ENCODE measurements at regions not wholly inside any gene's neighbourhood (a gene's known extent, or its start where the extent isn't known, plus 50 kb on each side); places are given as distances from the start of the nearest gene placed in this dataset.
A peak's percentile ranks its signal among the peaks of the same experiment; 100 is the strongest.

- Histone ChIP-seq H4K20me1 (ENCODE audit: insufficient read depth) (no peaks in the 10 kb centered on the region), H3K4me2 (no peak overlapping the region), H3K9me2 (ENCODE audit: insufficient read depth) (no peaks in the 10 kb centered on the region), H3F3A (ENCODE audit: insufficient read depth, low read depth) (peaks cover 8% of the 10 kb centered on the region; the same call in 1 of the 2 replicates), H3K79me2 (ENCODE audit: low read depth) (no peaks in the 10 kb centered on the region), H3K4me1 (replicated peaks; ENCODE audit: insufficient read depth) (peaks cover 13% of the 10 kb centered on the region), H3K4me3 (no peak overlapping the region), H3K27me3 (ENCODE audit: insufficient read depth, low read depth) (no peaks in the 10 kb centered on the region), H3K27ac (no peak overlapping the region), H3K36me3 (ENCODE audit: low read depth) (no peaks in the 10 kb centered on the region), H3K9me3 (ENCODE audit: insufficient read depth, low read depth) (0 out of 2 replicates have a peak, but pooled peaks cover 3% of the 10 kb centered on the region), H2AFZ (no peak overlapping the region)
- ChIA-PET POLR2A (ENCODE audit: unreplicated experiment) (no interaction called here), CTCF (no interaction called here)
- no peak for DNase-seq
- intact Hi-C loops (cut with micrococcal nuclease; ENCODE audit: unreplicated experiment), result loop anchor here (5.0 kb wide), 1 partner anchor 164 kb away; no protein-coding TSS in a partner anchor
- no peak for TF ChIP-seq EZH2 (IDR thresholded peaks at IDR 0.05; ENCODE audit: low read depth)
- TF ChIP-seq CTCF (conservative IDR thresholded peaks at IDR 0.05), result no peak
- BruUV-seq (replicated peaks), result no TSS peak
These were observed 315.5 kb upstream of the CAMK1G start for GRCh38 chr1:209267968-209268367.

- intact Hi-C loops (cut with micrococcal nuclease; ENCODE audit: unreplicated experiment), result loop anchor here (5.0 kb wide), 1 partner anchor 164 kb away; no protein-coding TSS in a partner anchor
These were observed 315.0 kb upstream of the CAMK1G start for GRCh38 chr1:209268479-209268878.

GRCh38 chr1:209276321-209276720, 307.2 kb upstream of the CAMK1G start:
- Histone ChIP-seq H2AFZ (peak overlapping the region; percentile 55; the same call in 1 of the 2 replicates), H3K9me3 (ENCODE audit: insufficient read depth, low read depth) (peaks cover 5% of the 10 kb centered on the region; the same call in 1 of the 2 replicates), H3K4me3 (no peak overlapping the region), H3K4me1 (replicated peaks; ENCODE audit: insufficient read depth) (0 out of 2 replicates have a peak, but pooled peaks cover 6% of the 10 kb centered on the region), H4K20me1 (ENCODE audit: insufficient read depth) (no peaks in the 10 kb centered on the region), H3K79me2 (ENCODE audit: low read depth) (no peaks in the 10 kb centered on the region), H3K27ac (no peak overlapping the region), H3K27me3 (ENCODE audit: insufficient read depth, low read depth) (no peaks in the 10 kb centered on the region), H3K9me2 (ENCODE audit: insufficient read depth) (no peaks in the 10 kb centered on the region), H3F3A (ENCODE audit: insufficient read depth, low read depth) (no peaks in the 10 kb centered on the region), H3K36me3 (ENCODE audit: low read depth) (no peaks in the 10 kb centered on the region), H3K4me2 (no peak overlapping the region)
- no peak for DNase-seq
- intact Hi-C loops (cut with micrococcal nuclease; ENCODE audit: unreplicated experiment), result no loop called here
- POLR2A ChIA-PET (ENCODE audit: unreplicated experiment), result no interaction called here
- CTCF ChIA-PET, result interaction anchor here (0.6 kb wide), 1 partner anchor 139 kb away, joined by 4 read pairs; no protein-coding TSS in a partner anchor
- TF ChIP-seq EZH2 (IDR thresholded peaks at IDR 0.05; ENCODE audit: low read depth) (no peak), CTCF (conservative IDR thresholded peaks at IDR 0.05) (no peak)
- BruUV-seq (replicated peaks), result no TSS peak

More at GRCh38 chr1:209268479-209268878, 315.0 kb upstream of the CAMK1G start:
- Histone ChIP-seq H3F3A (ENCODE audit: insufficient read depth, low read depth) (peaks cover 8% of the 10 kb centered on the region; the same call in 1 of the 2 replicates), H3K4me1 (replicated peaks; ENCODE audit: insufficient read depth) (peaks cover 13% of the 10 kb centered on the region), H3K4me3 (no peak overlapping the region), H3K9me3 (ENCODE audit: insufficient read depth, low read depth) (0 out of 2 replicates have a peak, but pooled peaks cover 3% of the 10 kb centered on the region), H3K79me2 (ENCODE audit: low read depth) (no peaks in the 10 kb centered on the region), H3K27me3 (ENCODE audit: insufficient read depth, low read depth) (no peaks in the 10 kb centered on the region), H3K9me2 (ENCODE audit: insufficient read depth) (no peaks in the 10 kb centered on the region), H2AFZ (no peak overlapping the region), H3K27ac (no peak overlapping the region), H4K20me1 (ENCODE audit: insufficient read depth) (no peaks in the 10 kb centered on the region), H3K4me2 (no peak overlapping the region), H3K36me3 (ENCODE audit: low read depth) (no peaks in the 10 kb centered on the region)
- TF ChIP-seq EZH2 (IDR thresholded peaks at IDR 0.05; ENCODE audit: low read depth), result no peak
- TF ChIP-seq CTCF (conservative IDR thresholded peaks at IDR 0.05), result no peak
- no TSS peak for BruUV-seq (replicated peaks)
- no peak for DNase-seq
- CTCF ChIA-PET, result no interaction called here
- POLR2A ChIA-PET (ENCODE audit: unreplicated experiment), result no interaction called here

All from PC-9 (cell line).